A549 (cell line): ENCODE measurements at regions not wholly inside any gene's neighbourhood (a gene's known extent, or its start where the extent isn't known, plus 50 kb on each side); places are given as distances from the start of the nearest gene placed in this dataset.
A peak's percentile ranks its signal among the peaks of the same experiment; 100 is the strongest.

Source experiments
- ATAC-seq, 2 experiments: fragments of 200-7000 bp in 1 of 2; fragments of >200 bp in 1 of 2; cut with Nextera tagmentation in 1 of 2; cut with Tn5 transposase in 1 of 2; 3 replicates each; pipeline versions ENCODE4 v1.8.0 to v1.9.1; 2018 to 2020; ENCODE audit warnings: mild to moderate bottlenecking in 1 of 2, moderate library complexity in 1 of 2
- CTCF ChIA-PET: fragments of 300-600 bp; sonication (Branson Sonifier 250); formaldehyde crosslinking; extraction: SDS; loops from one replicate; lab custom pipeline; 2021; ENCODE audit warnings: antibody characterized with exemption, inconsistent platforms; lab: Yijun Ruan, JAX
- POLR2A ChIA-PET: fragments of 350-600 bp; formaldehyde crosslinking; extraction: SDS; loops from one replicate; lab custom pipeline; 2021; ENCODE audit warnings: antibody characterized with exemption, inconsistent platforms; lab: Yijun Ruan, JAX
- DNase-seq, 2 experiments: peaks; one replicate each; pipeline versions ENCODE4 v3.0.0 to v3.0.0-alpha.2; 2011 to 2016; ENCODE audit warnings: low read depth in 1 of 2, low spot score in 1 of 2
- FAIRE-seq: peaks from 2 replicates; lab custom pipeline; 2011; peaks lifted over from hg19 to GRCh38; lab: Jason Lieb, UNC
- H3K27ac ChIP-seq, 2 experiments: fragments of >200 bp; sonication (Bioruptor Twin); formaldehyde crosslinking; 3 replicates each; pipeline ENCODE4 v1.5.1; 2016 to 2017
- H3K4me1 ChIP-seq: fragments of >200 bp; sonication (Bioruptor Twin); formaldehyde crosslinking; 3 replicates; pipeline ENCODE4 v1.6.1; 2016
- H3K4me2 ChIP-seq: fragments of >200 bp; sonication (Bioruptor Twin); formaldehyde crosslinking; 3 replicates; pipeline ENCODE4 v1.6.1; 2016
- H3K4me3 ChIP-seq: fragments of >200 bp; sonication (Bioruptor Twin); formaldehyde crosslinking; 3 replicates; pipeline ENCODE4 v1.5.1; 2016
- H3K9me3 ChIP-seq: fragments of >200 bp; sonication (Bioruptor Twin); formaldehyde crosslinking; 3 replicates; pipeline ENCODE4 v1.6.1; 2016
- BHLHE40 ChIP-seq: IDR thresholded peaks from 2 replicates; pipeline ENCODE4 v1.6.1; 2012; ENCODE audit warnings: low read depth, low read length, inconsistent platforms
- CBX2 ChIP-seq: fragments of 200-600 bp; sonication (generic); IDR thresholded peaks from 2 replicates; pipeline ENCODE4 v1.6.1; 2016; ENCODE audit warnings: low read depth, mild to moderate bottlenecking, borderline replicate concordance
- CBX8 ChIP-seq: fragments of 200-600 bp; sonication (generic); IDR thresholded peaks from 2 replicates; pipeline ENCODE4 v1.6.1; 2016
- CEBPB ChIP-seq, 2 experiments: fragments of >200 bp in 1 of 2; sonication (Bioruptor Twin) in 1 of 2; formaldehyde crosslinking in 1 of 2; IDR thresholded peaks; 2 replicates each; pipeline ENCODE4 v1.6.1; 2012 to 2016
- CHD2 ChIP-seq: fragments of 150-350 bp; IDR thresholded peaks from 2 replicates; pipeline ENCODE4 v1.6.1; 2014; ENCODE audit warnings: low read length; ENCODE audit not compliant: partially characterized antibody
- CHD4 ChIP-seq: fragments of 200-600 bp; sonication (generic); IDR thresholded peaks from 2 replicates; pipeline ENCODE4 v1.6.1; 2016; ENCODE audit warnings: antibody characterized with exemption, mild to moderate bottlenecking, borderline replicate concordance
- CTCF ChIP-seq: fragments of >200 bp; sonication (Bioruptor Twin); formaldehyde crosslinking; IDR thresholded peaks from 3 replicates; pipeline ENCODE4 v1.5.1; 2016
- EHF ChIP-seq: fragments of 250-450 bp; sonication (Bioruptor Pico); IDR thresholded peaks from 2 replicates; pipeline ENCODE4 v1.5.0; 2020; ENCODE audit warnings: mild to moderate bottlenecking
- ESRRA ChIP-seq: fragments of 150-350 bp; IDR thresholded peaks from 2 replicates; pipeline ENCODE4 v1.6.1; 2014; ENCODE audit warnings: mild to moderate bottlenecking, low read length, borderline replicate concordance
- FOSL2 ChIP-seq, 2 experiments: fragments of 450-650 bp in 1 of 2; fragments of >200 bp in 1 of 2; sonication (Bioruptor Twin) in 1 of 2; formaldehyde crosslinking; IDR thresholded peaks; 2 replicates each; pipeline versions ENCODE4 v1.5.0 to v1.6.1; 2016 to 2020; ENCODE audit warnings: mild to moderate bottlenecking in 1 of 2, moderate library complexity in 1 of 2
- GATA3 ChIP-seq: IDR thresholded peaks from 2 replicates; pipeline ENCODE4 v1.6.1; 2012; ENCODE audit warnings: borderline replicate concordance
- HES2 ChIP-seq: fragments of >200 bp; sonication (Bioruptor Twin); formaldehyde crosslinking; IDR thresholded peaks from 2 replicates; pipeline ENCODE4 v1.6.1; 2016
- HEYL ChIP-seq: fragments of 250-450 bp; sonication (Bioruptor Pico); IDR thresholded peaks from 2 replicates; pipeline ENCODE4 v1.8.0; 2021; ENCODE audit warnings: mild to moderate bottlenecking, moderate library complexity
- HOXB13 ChIP-seq: fragments of 250-450 bp; sonication (Bioruptor Pico); IDR thresholded peaks from 2 replicates; pipeline ENCODE4 v1.5.0; 2020; ENCODE audit warnings: low read depth, mild to moderate bottlenecking, moderate library complexity
- JUN ChIP-seq, 2 experiments: fragments of >200 bp; sonication (Bioruptor Twin); formaldehyde crosslinking; IDR thresholded peaks; 2 replicates in 1 of 2; 3 replicates in 1 of 2; pipeline ENCODE4 v1.6.1; 2016 to 2017
- JUNB ChIP-seq: fragments of >200 bp; sonication (Bioruptor Twin); formaldehyde crosslinking; IDR thresholded peaks from 2 replicates; pipeline ENCODE4 v1.6.1; 2016
- NR3C1 ChIP-seq: fragments of >200 bp; sonication (Bioruptor Twin); formaldehyde crosslinking; IDR thresholded peaks from 3 replicates; pipeline ENCODE4 v1.6.1; 2017
- PHF8 ChIP-seq: fragments of 200-600 bp; sonication (generic); IDR thresholded peaks from 2 replicates; pipeline ENCODE4 v1.6.1; 2016; ENCODE audit warnings: low read depth, mild to moderate bottlenecking, antibody characterized with exemption, moderate library complexity, borderline replicate concordance
- POLR2A ChIP-seq: IDR thresholded peaks from 2 replicates; pipeline ENCODE4 v1.6.1; 2012; ENCODE audit warnings: mild to moderate bottlenecking, low read length
- RAD21 ChIP-seq, 2 experiments: fragments of >200 bp in 1 of 2; sonication (Bioruptor Twin) in 1 of 2; formaldehyde crosslinking in 1 of 2; IDR thresholded peaks in 1 of 2; conservative IDR thresholded peaks in 1 of 2; 2 replicates in 1 of 2; 3 replicates in 1 of 2; pipeline ENCODE4 v1.6.1; 2012 to 2018; ENCODE audit warnings: inconsistent platforms in 1 of 2
- RCOR1 ChIP-seq: fragments of 150-350 bp; IDR thresholded peaks from 2 replicates; pipeline ENCODE4 v1.6.1; 2014; ENCODE audit warnings: antibody characterized with exemption, low read length, low read depth
- WGBS: methylation state at CpG from one replicate; pipeline ENCODE4 v1.1.6; 2017; ENCODE audit errors: missing lambda C conversion rate; 5-methylcytosine and 5-hydroxymethylcytosine counted together
- TF ChIP-seq, protein P1 (sequence below): IDR thresholded peaks from 2 replicates; pipeline ENCODE4 v1.6.1; 2012
- TF ChIP-seq, protein P2 (sequence below): fragments of >200 bp; sonication (Bioruptor Twin); formaldehyde crosslinking; IDR thresholded peaks from 3 replicates; pipeline ENCODE4 v1.6.1; 2016
- TF ChIP-seq, protein P3 (sequence below): fragments of 450-650 bp; IDR thresholded peaks from 2 replicates; pipeline ENCODE4 v1.6.1; 2014; ENCODE audit warnings: antibody characterized with exemption

DNA sequence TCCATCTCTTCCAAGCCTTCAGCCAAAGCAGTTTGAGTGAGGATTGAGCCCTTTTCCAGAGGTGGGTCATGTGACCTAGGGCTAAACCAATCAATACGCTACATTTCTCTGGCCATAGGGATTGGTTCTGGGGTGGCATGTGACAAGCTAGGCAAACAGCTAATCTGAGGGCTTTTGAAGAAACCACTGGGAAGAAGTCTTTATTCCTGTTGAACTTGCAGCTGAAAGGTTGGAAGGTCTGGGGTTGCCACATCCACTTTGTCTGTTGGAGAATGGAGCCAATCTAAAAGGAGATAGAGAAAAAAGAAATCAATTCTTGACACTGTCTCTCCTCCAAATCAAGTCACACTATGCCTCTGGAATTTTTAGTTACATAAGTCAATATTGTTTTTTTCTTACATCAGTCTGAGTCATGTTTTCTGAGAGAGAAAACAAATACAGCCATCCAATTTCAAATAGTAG, 637.8 kb upstream of the WWC1 start:
- H3K27ac ChIP-seq: peak overlapping the region; percentile 71 to 79

GRCh38 chr5:167657016-167657415, 634.4 kb upstream of the WWC1 start:
- H3K4me3 ChIP-seq: no peak overlapping the region
- CTCF ChIA-PET: interaction anchor here (0.6 to 0.7 kb wide), 2 partner anchors 11 to 58 kb away, joined by 3 to 5 read pairs; no protein-coding TSS in a partner anchor
- no peak overlapping the region for H3K27ac ChIP-seq
- peak overlapping the region; percentile 1; the same call in 2 of the 3 replicates for H3K4me2 ChIP-seq
- 62% methylated on average over 3 of the region's 3 CpGs for WGBS
- 0 out of 3 replicates have a peak, but pooled peaks cover 3% of the 10 kb centered on the region for H3K9me3 ChIP-seq
- POLR2A ChIA-PET: no interaction called here
- no peak for DNase-seq
- FAIRE-seq: no peak
- TF ChIP-seq RCOR1 (no peak), HEYL (CRISPR knock-in tag) (no peak), RAD21 (conservative IDR thresholded peaks at IDR 0.05 in 1 of 2, IDR thresholded peaks at IDR 0.05 in 1 of 2) (no peak), POLR2A (no peak)
- TF ChIP-seq, protein P1, sequence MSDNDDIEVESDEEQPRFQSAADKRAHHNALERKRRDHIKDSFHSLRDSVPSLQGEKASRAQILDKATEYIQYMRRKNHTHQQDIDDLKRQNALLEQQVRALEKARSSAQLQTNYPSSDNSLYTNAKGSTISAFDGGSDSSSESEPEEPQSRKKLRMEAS: no peak
- TF ChIP-seq, protein P2, sequence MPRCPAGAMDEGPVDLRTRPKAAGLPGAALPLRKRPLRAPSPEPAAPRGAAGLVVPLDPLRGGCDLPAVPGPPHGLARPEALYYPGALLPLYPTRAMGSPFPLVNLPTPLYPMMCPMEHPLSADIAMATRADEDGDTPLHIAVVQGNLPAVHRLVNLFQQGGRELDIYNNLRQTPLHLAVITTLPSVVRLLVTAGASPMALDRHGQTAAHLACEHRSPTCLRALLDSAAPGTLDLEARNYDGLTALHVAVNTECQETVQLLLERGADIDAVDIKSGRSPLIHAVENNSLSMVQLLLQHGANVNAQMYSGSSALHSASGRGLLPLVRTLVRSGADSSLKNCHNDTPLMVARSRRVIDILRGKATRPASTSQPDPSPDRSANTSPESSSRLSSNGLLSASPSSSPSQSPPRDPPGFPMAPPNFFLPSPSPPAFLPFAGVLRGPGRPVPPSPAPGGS: no peak
- no peak for ATAC-seq
- peaks cover 39% of the 10 kb centered on the region for H3K4me1 ChIP-seq

More for the DNA sequence above, 637.8 kb upstream of the WWC1 start:
- FAIRE-seq: peak; percentile 13
- Histone ChIP-seq H3K4me2 (peak overlapping the region; percentile 67), H3K9me3 (0 out of 3 replicates have a peak, but pooled peaks cover 3% of the 10 kb centered on the region)
- 89% methylated on average over 1 of the region's 1 CpG for WGBS
- ChIA-PET CTCF (interaction anchor here (0.7 to 2.6 kb wide), 4 partner anchors 9 to 66 kb away, joined by 3 to 6 read pairs (median 4); no protein-coding TSS in a partner anchor), POLR2A (no interaction called here)
- ATAC-seq: peak; percentile 81 to 83
- peak; percentile 41 to 69 for DNase-seq
- TF ChIP-seq ESRRA: no peak
- peak; percentile 20 to 75; a peak in 1 of 4 replicates for TF ChIP-seq CEBPB (IDR thresholded peaks at IDR 0.05)
- TF ChIP-seq NR3C1: no peak
- TF ChIP-seq CBX2: no peak
- no peak for TF ChIP-seq CTCF
- no peak for TF ChIP-seq CBX8
- TF ChIP-seq JUN (IDR thresholded peaks at IDR 0.05): peak in 1 of 2 experiments; percentile 18; a peak in 1 of 5 replicates
- no peak; a peak in 1 of 5 replicates for TF ChIP-seq RAD21 (conservative IDR thresholded peaks at IDR 0.05 in 1 of 2, IDR thresholded peaks at IDR 0.05 in 1 of 2)
- TF ChIP-seq BHLHE40: no peak
- TF ChIP-seq, protein P3, sequence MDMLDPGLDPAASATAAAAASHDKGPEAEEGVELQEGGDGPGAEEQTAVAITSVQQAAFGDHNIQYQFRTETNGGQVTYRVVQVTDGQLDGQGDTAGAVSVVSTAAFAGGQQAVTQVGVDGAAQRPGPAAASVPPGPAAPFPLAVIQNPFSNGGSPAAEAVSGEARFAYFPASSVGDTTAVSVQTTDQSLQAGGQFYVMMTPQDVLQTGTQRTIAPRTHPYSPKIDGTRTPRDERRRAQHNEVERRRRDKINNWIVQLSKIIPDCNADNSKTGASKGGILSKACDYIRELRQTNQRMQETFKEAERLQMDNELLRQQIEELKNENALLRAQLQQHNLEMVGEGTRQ: peak; percentile 91
- no peak for TF ChIP-seq CHD4
- no peak for TF ChIP-seq EHF (CRISPR knock-in tag)
- TF ChIP-seq CHD2: no peak
- TF ChIP-seq, protein P2: 0 out of 3 replicates have a peak, but pooled peaks have one; percentile 28
- peak; percentile 68; the same call in 1 of the 2 replicates for TF ChIP-seq GATA3
- peak; percentile 24; the same call in 1 of the 2 replicates for TF ChIP-seq HES2
- TF ChIP-seq HEYL (CRISPR knock-in tag): no peak
- TF ChIP-seq HOXB13 (CRISPR knock-in tag): no peak
- peak; percentile 86 for TF ChIP-seq FOSL2 (IDR thresholded peaks at IDR 0.05)
- peak; percentile 85 for TF ChIP-seq FOSL2 (CRISPR knock-in tag; IDR thresholded peaks at IDR 0.05)
- TF ChIP-seq PHF8: no peak
- TF ChIP-seq JUNB: peak; percentile 94
- TF ChIP-seq, all 56 proteins: peak for 8
- Histone ChIP-seq H3K4me3 (no peak overlapping the region), H3K4me1 (peaks cover 40% of the 10 kb centered on the region)
